Body of pancreas (tissue), 4 donors: ENCODE measurements at regions not wholly inside any gene's neighbourhood (a gene's known extent, or its start where the extent isn't known, plus 50 kb on each side); places are given as distances from the start of the nearest gene placed in this dataset.

ENCODE experiments used
- ATAC-seq: fragments of 150-250 bp; one replicate; pipeline ENCODE4 v1.9.1; 2016
- DNase-seq, 4 donors: peaks; one replicate each; pipeline ENCODE4 v3.0.0-alpha.2; 2019
- H3K27ac ChIP-seq, 4 donors: fragments of 200-600 bp; sonication (generic); 1 replicate in 3 of 4; 2 replicates in 1 of 4; pipeline versions ENCODE4 v1.5.1 to v1.6.1; 2016 to 2019; ENCODE audit warnings: mild to moderate bottlenecking in 1 of 4, mixed read lengths in 1 of 4, moderate library complexity in 1 of 4
- H3K27me3 ChIP-seq, 2 donors: fragments of 200-600 bp; sonication (generic); one replicate each; pipeline ENCODE4 v1.6.0; 2016; ENCODE audit warnings: mild to moderate bottlenecking in 1 of 2
- H3K36me3 ChIP-seq, 2 donors: fragments of 200-600 bp; sonication (generic); replicated peaks in 1 of 2; 2 replicates each; pipeline ENCODE4 v1.5.1; 2016; ENCODE audit warnings: low read depth in 2 of 2; ENCODE audit not compliant: insufficient read depth in 1 of 2
- H3K4me1 ChIP-seq: fragments of 200-600 bp; sonication (generic); one replicate; pipeline ENCODE4 v1.6.0; 2016
- H3K4me3 ChIP-seq, 2 donors: fragments of 200-600 bp; sonication (generic); 1 replicate in 1 of 2; 2 replicates in 1 of 2; pipeline ENCODE4 v1.5.1; 2016 to 2019
- H3K9me3 ChIP-seq, 3 donors: fragments of 200-600 bp; sonication (generic); 1 replicate in 2 of 3; 2 replicates in 1 of 3; pipeline ENCODE4 v1.5.1; 2016
- CTCF ChIP-seq, 7 experiments: fragments of 450-650 bp in 4 of 7; fragments of 200-600 bp in 3 of 7; sonication (generic) in 3 of 7; IDR thresholded peaks; one replicate each; pipeline ENCODE4 v1.5.1; 2016 to 2019; ENCODE audit warnings: antibody characterized with exemption in 7 of 7
- POLR2A ChIP-seq, 3 donors: fragments of 450-650 bp; IDR thresholded peaks; one replicate each; pipeline ENCODE4 v1.6.1; 2016; ENCODE audit warnings: antibody characterized with exemption in 3 of 3, mild to moderate bottlenecking in 2 of 3
- WGBS, 2 donors: methylation state at CpG; one replicate each; pipeline ENCODE4 v1.1.5; 2017; 5-methylcytosine and 5-hydroxymethylcytosine counted together
- intact Hi-C: fragments of 100-400 bp; cut with DNase I; formaldehyde crosslinking; loops from one replicate; pipeline ENCODE4 v1.15.1; 2023

GRCh38 chr1:213362598-213362997 lies 311.6 kb downstream of the RPS6KC1 start:
- Histone ChIP-seq H3K4me3 (no peak overlapping the region), H3K27ac (no peak overlapping the region), H3K9me3 (no peaks in the 10 kb centered on the region), H3K36me3 (no peaks in the 10 kb centered on the region), H3K4me1 (no peaks in the 10 kb centered on the region), H3K27me3 (no peaks in the 10 kb centered on the region)
- intact Hi-C loops, result no loop called here
- DNase-seq, result no peak
- ATAC-seq, result no peak
- WGBS, 2 donors, result 94 to 96% methylated on average over 1 of the region's 1 CpG
- TF ChIP-seq CTCF (IDR thresholded peaks at IDR 0.05), result no peak
- no peak for TF ChIP-seq POLR2A (IDR thresholded peaks at IDR 0.05)

GRCh38 chr1:213366141-213366831 lies 315.2 kb downstream of the RPS6KC1 start:
- no peaks in the 10 kb centered on the region for H3K4me1 ChIP-seq
- no peaks in the 10 kb centered on the region for H3K9me3 ChIP-seq
- H3K36me3 ChIP-seq, result no peaks in the 10 kb centered on the region
- DNase-seq, result no peak
- intact Hi-C loops, result no loop called here
- no peak overlapping the region for H3K4me3 ChIP-seq
- TF ChIP-seq CTCF (IDR thresholded peaks at IDR 0.05), result no peak
- no peak for TF ChIP-seq POLR2A (IDR thresholded peaks at IDR 0.05)
- 80 to 83% methylated on average over 10 of the region's 10 CpGs for WGBS, 2 donors
- no peaks in the 10 kb centered on the region for H3K27me3 ChIP-seq
- H3K27ac ChIP-seq, result no peak overlapping the region
- ATAC-seq, result no peak

GRCh38 chr1:213369465-213369864 lies 318.4 kb downstream of the RPS6KC1 start:
- no peaks in the 10 kb centered on the region for H3K4me1 ChIP-seq

GRCh38 chr1:213370523-213370922 lies 319.5 kb downstream of the RPS6KC1 start:
- H3K4me1 ChIP-seq, result no peaks in the 10 kb centered on the region
- H3K4me3 ChIP-seq, result no peak overlapping the region
- 84 to 85% methylated on average over 5 of the region's 5 CpGs for WGBS, 2 donors
- no peaks in the 10 kb centered on the region for H3K27me3 ChIP-seq
- ATAC-seq, result no peak
- TF ChIP-seq POLR2A (IDR thresholded peaks at IDR 0.05) (no peak), CTCF (IDR thresholded peaks at IDR 0.05) (no peak)
- H3K9me3 ChIP-seq, result no peaks in the 10 kb centered on the region
- no peaks in the 10 kb centered on the region for H3K36me3 ChIP-seq
- no peak for DNase-seq
- intact Hi-C loops, result loop anchor here (10.0 kb wide), 1 partner anchor 754 kb away; no protein-coding TSS in a partner anchor
- no peak overlapping the region for H3K27ac ChIP-seq

More at GRCh38 chr1:213369465-213369864, 318.4 kb downstream of the RPS6KC1 start:
- WGBS, 2 donors, result 56 to 68% methylated on average over 5 of the region's 5 CpGs
- DNase-seq, result no peak
- H3K36me3 ChIP-seq, result no peaks in the 10 kb centered on the region
- no peak overlapping the region for H3K4me3 ChIP-seq
- no peaks in the 10 kb centered on the region for H3K9me3 ChIP-seq
- intact Hi-C loops, result no loop called here
- no peak overlapping the region for H3K27ac ChIP-seq
- no peaks in the 10 kb centered on the region for H3K27me3 ChIP-seq
- TF ChIP-seq POLR2A (IDR thresholded peaks at IDR 0.05) (no peak), CTCF (IDR thresholded peaks at IDR 0.05) (no peak)
- ATAC-seq, result no peak

GRCh38 chr1:213371525-213371846 lies 320.4 kb downstream of the RPS6KC1 start:
- TF ChIP-seq POLR2A (IDR thresholded peaks at IDR 0.05) (no peak), CTCF (IDR thresholded peaks at IDR 0.05) (no peak)
- no peak overlapping the region for H3K27ac ChIP-seq
- H3K9me3 ChIP-seq, result no peaks in the 10 kb centered on the region
- H3K4me1 ChIP-seq, result no peaks in the 10 kb centered on the region
- ATAC-seq (no peak), DNase-seq (no peak)
- no peaks in the 10 kb centered on the region for H3K36me3 ChIP-seq
- H3K27me3 ChIP-seq, result no peaks in the 10 kb centered on the region
- WGBS, 2 donors, result 77 to 84% methylated on average over 3 of the region's 3 CpGs
- intact Hi-C loops, result loop anchor here (10.0 kb wide), 1 partner anchor 753 kb away; no protein-coding TSS in a partner anchor
- H3K4me3 ChIP-seq, result no peak overlapping the region
